B cell (primary cell): ENCODE measurements at regions not wholly inside any gene's neighbourhood (a gene's known extent, or its start where the extent isn't known, plus 50 kb on each side); places are given as distances from the start of the nearest gene placed in this dataset.
"Not testable (repeated sequence)": the region's sequence is repeated elsewhere in the genome, so short reads cannot be mapped to it uniquely, and the experiment has no call there.

Source experiments
- ATAC-seq: fragments of 200-7000 bp; cut with Tn5 transposase; one replicate; pipeline ENCODE4 v1.10.0; 2021; ENCODE audit warnings: low read depth, mild to moderate bottlenecking, moderate number of reproducible peaks, moderate library complexity
- CTCF ChIA-PET: fragments of 350-600 bp; sonication (Branson Sonifier 250); formaldehyde crosslinking; loops from one replicate; lab custom pipeline; 2021; ENCODE audit warnings: antibody characterized with exemption, inconsistent platforms; lab: Charles Lee
- POLR2A ChIA-PET: fragments of 350-600 bp; sonication (Branson Sonifier 250); formaldehyde crosslinking; loops from one replicate; lab custom pipeline; 2021; ENCODE audit warnings: antibody characterized with exemption; lab: Charles Lee
- DNase-seq: peaks from one replicate; pipeline ENCODE4 v3.0.0; 2013
- H2AFZ ChIP-seq: 2 replicates; pipeline ENCODE4 v1.6.1; 2012; ENCODE audit warnings: mild to moderate bottlenecking, low read depth, low read length; ENCODE audit not compliant: insufficient read depth, poor library complexity, severe bottlenecking
- H3K27ac ChIP-seq, 2 donors: 1 replicate in 1 of 2; 2 replicates in 1 of 2; pipeline ENCODE4 v1.5.1; 2012 to 2013; ENCODE audit warnings: low read length in 2 of 2, mild to moderate bottlenecking in 2 of 2, moderate library complexity in 1 of 2
- H3K27me3 ChIP-seq, 4 experiments: fragments of 200-600 bp in 1 of 4; sonication (generic) in 1 of 4; replicated peaks in 1 of 4; 1 replicate in 2 of 4; 2 replicates in 2 of 4; pipeline versions ENCODE4 v1.6.1 to v1.7.0; 2013 to 2016; ENCODE audit warnings: low read length in 3 of 4, mild to moderate bottlenecking in 2 of 4, mixed read lengths in 1 of 4, moderate library complexity in 1 of 4; ENCODE audit not compliant: insufficient read depth in 4 of 4, control insufficient read depth in 3 of 4; ENCODE audit errors: control extremely low read depth in 1 of 4
- H3K36me3 ChIP-seq, 2 experiments: replicated peaks in 1 of 2; 1 replicate in 1 of 2; 2 replicates in 1 of 2; pipeline versions ENCODE4 v1.6.1 to v1.7.1; 2013; ENCODE audit warnings: low read length in 1 of 2; ENCODE audit not compliant: insufficient read depth in 2 of 2, control insufficient read depth in 1 of 2; ENCODE audit errors: control extremely low read depth in 1 of 2, extremely low read depth in 1 of 2
- H3K4me1 ChIP-seq, 2 donors: fragments of 200-600 bp in 1 of 2; sonication (generic) in 1 of 2; 1 replicate in 1 of 2; 2 replicates in 1 of 2; pipeline versions ENCODE4 v1.5.1 to v1.6.1; 2013 to 2017; ENCODE audit warnings: low read length in 2 of 2; ENCODE audit not compliant: control insufficient read depth in 2 of 2, insufficient read depth in 2 of 2
- H3K4me2 ChIP-seq: replicated peaks from 2 replicates; pipeline ENCODE3; 2012; ENCODE audit warnings: mild to moderate bottlenecking, low read depth, low read length; ENCODE audit not compliant: poor library complexity, severe bottlenecking
- H3K4me3 ChIP-seq, 5 experiments: fragments of 200-600 bp in 1 of 5; sonication (generic) in 1 of 5; 1 replicate in 3 of 5; 2 replicates in 2 of 5; pipeline versions ENCODE4 v1.5.1 to v1.7.0; 2011 to 2016; ENCODE audit warnings: low read length in 4 of 5, mild to moderate bottlenecking in 4 of 5, low read depth in 2 of 5, control low read depth in 1 of 5, moderate library complexity in 1 of 5; ENCODE audit not compliant: insufficient read depth in 1 of 5; ENCODE audit errors: control extremely low read depth in 1 of 5, extremely low read depth in 1 of 5
- H3K79me2 ChIP-seq: fragments of 200-600 bp; sonication (generic); one replicate; pipeline ENCODE4 v1.6.0; 2016; ENCODE audit warnings: low read length; ENCODE audit not compliant: control insufficient read depth, insufficient read depth
- H3K9ac ChIP-seq: fragments of 200-600 bp; sonication (generic); 2 replicates; pipeline ENCODE4 v1.6.1; 2017; ENCODE audit warnings: mild to moderate bottlenecking, low read length, moderate library complexity
- H3K9me3 ChIP-seq, 3 donors: one replicate each; pipeline versions ENCODE4 v1.6.1 to v1.7.1; 2013; ENCODE audit warnings: low read length in 2 of 3; ENCODE audit not compliant: control insufficient read depth in 2 of 3, insufficient read depth in 1 of 3; ENCODE audit errors: control extremely low read depth in 1 of 3
- H4K20me1 ChIP-seq: 2 replicates; pipeline ENCODE4 v1.6.0; 2012; ENCODE audit warnings: mild to moderate bottlenecking, low read length; ENCODE audit not compliant: insufficient read depth, control insufficient read depth, poor library complexity, severe bottlenecking
- H3K27ac Mint-ChIP-seq: one replicate; pipeline ENCODE4 v1.8.0; 2021; ENCODE audit warnings: mixed read lengths
- H3K27me3 Mint-ChIP-seq: one replicate; pipeline ENCODE4 v1.8.0; 2021; ENCODE audit warnings: mixed read lengths
- H3K4me1 Mint-ChIP-seq: one replicate; pipeline ENCODE4 v1.8.0; 2021; ENCODE audit warnings: mixed read lengths
- H3K4me3 Mint-ChIP-seq: one replicate; pipeline ENCODE4 v1.8.0; 2021; ENCODE audit warnings: mixed read lengths
- H3K9me3 Mint-ChIP-seq: one replicate; pipeline ENCODE4 v1.8.0; 2022; ENCODE audit warnings: mixed read lengths; ENCODE audit not compliant: insufficient read depth
- EZH2 ChIP-seq: IDR thresholded peaks from 2 replicates; pipeline ENCODE4 v1.6.1; 2012; ENCODE audit warnings: borderline replicate concordance, low read depth, mild to moderate bottlenecking, moderate library complexity, low read length; ENCODE audit not compliant: insufficient read depth, poor library complexity, severe bottlenecking
- WGBS: methylation state at CpG from one replicate; pipeline ENCODE4 v1.1.5; 2013; ENCODE audit warnings: missing lambda C conversion rate; ENCODE audit not compliant: insufficient coverage; 5-methylcytosine and 5-hydroxymethylcytosine counted together
- intact Hi-C: fragments of 100-400 bp; cut with micrococcal nuclease; formaldehyde crosslinking; loops from one replicate; pipeline ENCODE4 v1.10.0; 2022
- TF ChIP-seq, protein P1 (sequence below): fragments of 200-600 bp; IDR thresholded peaks from one replicate; pipeline ENCODE4 v1.8.0; 2022; ENCODE audit warnings: antibody characterized with exemption, mild to moderate bottlenecking

DNA sequence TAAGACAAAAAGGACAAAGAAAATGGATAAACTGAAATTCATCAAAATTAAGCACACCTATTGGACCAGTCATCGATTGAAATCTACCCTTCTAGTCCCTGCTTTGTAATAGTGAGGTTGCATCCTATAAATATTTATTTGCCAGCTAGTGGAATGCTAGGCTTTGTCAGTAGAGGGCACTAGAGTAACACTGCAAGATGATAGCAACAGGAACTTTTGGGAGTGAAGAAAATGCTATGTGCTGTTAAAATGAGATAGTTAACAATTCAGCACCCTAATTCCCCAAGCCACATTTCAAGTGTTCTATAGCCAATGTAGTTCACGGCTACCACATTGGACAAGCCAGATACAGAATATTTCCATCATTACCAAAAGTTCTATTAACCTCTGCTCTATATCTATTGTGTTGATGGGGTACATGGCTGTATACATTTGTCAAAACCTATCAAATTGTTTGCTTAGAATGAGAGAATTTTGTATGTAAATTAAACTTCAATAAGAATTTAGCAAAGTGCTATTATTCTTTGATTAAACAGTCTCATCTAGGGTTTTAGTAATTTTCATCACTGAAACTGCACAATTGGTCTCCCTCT, 69.8 kb downstream of the LSMEM1 start:
- Histone ChIP-seq H3K9me3 (no peaks in the 10 kb centered on the region), H3K27ac (no peak overlapping the region), H3K4me1 (no peaks in the 10 kb centered on the region), H3K27me3 (peaks cover 0 to 7% (median under 1%) of the 10 kb centered on the region in 4 experiments), H3K9ac (no peak overlapping the region), H3K4me3 (no peak overlapping the region), H2AFZ (no peak overlapping the region), H4K20me1 (no peaks in the 10 kb centered on the region), H3K4me2 (no peak overlapping the region), H3K79me2 (no peaks in the 10 kb centered on the region), H3K36me3 (no peaks in the 10 kb centered on the region)
- WGBS, result no CpG with 5 or more reads among the region's 2 CpGs
- ChIA-PET CTCF (interaction anchor here (0.7 to 3.0 kb wide), 12 partner anchors 9 to 1152 kb away, joined by 3 to 107 read pairs (median 4); no protein-coding TSS in a partner anchor), POLR2A (no interaction called here)
- ATAC-seq (no peak), DNase-seq (peak; percentile 70)
- Mint-ChIP-seq H3K4me3 (no peak overlapping the region), H3K27me3 (peaks cover 11% of the 10 kb centered on the region), H3K27ac (no peak overlapping the region), H3K4me1 (no peaks in the 10 kb centered on the region), H3K9me3 (no peaks in the 10 kb centered on the region)
- intact Hi-C loops, result loop anchor here (1.0 to 2.0 kb wide), 3 partner anchors 319 to 1160 kb away; no protein-coding TSS in a partner anchor
- TF ChIP-seq, protein P1, sequence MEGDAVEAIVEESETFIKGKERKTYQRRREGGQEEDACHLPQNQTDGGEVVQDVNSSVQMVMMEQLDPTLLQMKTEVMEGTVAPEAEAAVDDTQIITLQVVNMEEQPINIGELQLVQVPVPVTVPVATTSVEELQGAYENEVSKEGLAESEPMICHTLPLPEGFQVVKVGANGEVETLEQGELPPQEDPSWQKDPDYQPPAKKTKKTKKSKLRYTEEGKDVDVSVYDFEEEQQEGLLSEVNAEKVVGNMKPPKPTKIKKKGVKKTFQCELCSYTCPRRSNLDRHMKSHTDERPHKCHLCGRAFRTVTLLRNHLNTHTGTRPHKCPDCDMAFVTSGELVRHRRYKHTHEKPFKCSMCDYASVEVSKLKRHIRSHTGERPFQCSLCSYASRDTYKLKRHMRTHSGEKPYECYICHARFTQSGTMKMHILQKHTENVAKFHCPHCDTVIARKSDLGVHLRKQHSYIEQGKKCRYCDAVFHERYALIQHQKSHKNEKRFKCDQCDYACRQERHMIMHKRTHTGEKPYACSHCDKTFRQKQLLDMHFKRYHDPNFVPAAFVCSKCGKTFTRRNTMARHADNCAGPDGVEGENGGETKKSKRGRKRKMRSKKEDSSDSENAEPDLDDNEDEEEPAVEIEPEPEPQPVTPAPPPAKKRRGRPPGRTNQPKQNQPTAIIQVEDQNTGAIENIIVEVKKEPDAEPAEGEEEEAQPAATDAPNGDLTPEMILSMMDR, result peak; percentile 97
- no peak for TF ChIP-seq EZH2

GRCh38 chr7:112551521-112551920, 70.7 kb downstream of the LSMEM1 start:
- H3K4me1 Mint-ChIP-seq, H3K79me2 ChIP-seq, ATAC-seq, H4K20me1 ChIP-seq, H3K4me3 ChIP-seq, H3K27me3 Mint-ChIP-seq, H3K27me3 ChIP-seq, POLR2A ChIA-PET, DNase-seq, H3K4me1 ChIP-seq, H2AFZ ChIP-seq, H3K9ac ChIP-seq, H3K9me3 ChIP-seq, H3K9me3 Mint-ChIP-seq, H3K27ac ChIP-seq, H3K36me3 ChIP-seq, H3K4me2 ChIP-seq, H3K4me3 Mint-ChIP-seq, H3K27ac Mint-ChIP-seq: not testable (repeated sequence)
- CTCF ChIA-PET, result interaction anchor here (2.9 to 3.0 kb wide), 2 partner anchors 348 to 870 kb away, joined by 45 to 107 read pairs; no protein-coding TSS in a partner anchor
- intact Hi-C loops, result loop anchor here (2.0 kb wide), 1 partner anchor 1159 kb away; no protein-coding TSS in a partner anchor
- WGBS, result no CpG with 5 or more reads among the region's 30 CpGs
